GM10248 (cell line): ENCODE measurements at regions not wholly inside any gene's neighbourhood (a gene's known extent, or its start where the extent isn't known, plus 50 kb on each side); places are given as distances from the start of the nearest gene placed in this dataset.

Experiments used
- CTCF ChIA-PET: fragments of 300-600 bp; sonication (Branson Sonifier 250); formaldehyde crosslinking; extraction: SDS; loops from one replicate; lab custom pipeline; 2021; ENCODE audit warnings: antibody characterized with exemption; lab: Yijun Ruan, JAX
- POLR2A ChIA-PET: fragments of 350-650 bp; sonication (Branson Sonifier 250); formaldehyde crosslinking; extraction: SDS; loops from one replicate; lab custom pipeline; 2020; ENCODE audit warnings: antibody characterized with exemption; lab: Yijun Ruan, JAX
- DNase-seq: peaks from one replicate; pipeline ENCODE4 v3.0.0; 2012; ENCODE audit errors: extremely low spot score
- CTCF ChIP-seq: IDR thresholded peaks from 2 replicates; pipeline ENCODE4 v1.5.1; 2012; ENCODE audit warnings: mild to moderate bottlenecking, low read depth; ENCODE audit errors: extremely low read depth, missing control alignments, control extremely low read depth

GRCh38 chr9:115169003-115169402 lies 51.0 kb upstream of the TNC start:
- POLR2A ChIA-PET, result no interaction called here
- no peak for DNase-seq
- TF ChIP-seq CTCF, result no peak
- CTCF ChIA-PET, result interaction anchor here (1.1 to 1.7 kb wide), 2 partner anchors 13 to 19 kb away, joined by 3 to 4 read pairs; no protein-coding TSS in a partner anchor

- DNase-seq, result no peak
- TF ChIP-seq CTCF, result no peak
- CTCF ChIA-PET, result interaction anchor here (1.7 kb wide), 1 partner anchor 21 kb away, joined by 4 read pairs; no protein-coding TSS in a partner anchor
- POLR2A ChIA-PET, result no interaction called here
These were observed 52.6 kb upstream of the TNC start for GRCh38 chr9:115170358-115171073.

- no peak for DNase-seq
- TF ChIP-seq CTCF, result no peak
- ChIA-PET CTCF (no interaction called here), POLR2A (no interaction called here)
These were observed 54.0 kb upstream of the TNC start for GRCh38 chr9:115171921-115172388.

GRCh38 chr9:115182264-115182663 lies 64.3 kb upstream of the TNC start:
- POLR2A ChIA-PET, result no interaction called here
- no peak for DNase-seq
- CTCF ChIA-PET, result interaction anchor here (1.0 kb wide), 1 partner anchor 14 kb away, joined by 3 read pairs; no protein-coding TSS in a partner anchor

GRCh38 chr9:115183436-115183835 lies 65.5 kb upstream of the TNC start:
- DNase-seq, result no peak
- ChIA-PET POLR2A (no interaction called here), CTCF (no interaction called here)
- TF ChIP-seq CTCF, result no peak

More at GRCh38 chr9:115182264-115182663, 64.3 kb upstream of the TNC start:
- no peak for TF ChIP-seq CTCF

GRCh38 chr9:115189686-115190085 lies 71.7 kb upstream of the TNC start:
- TF ChIP-seq CTCF, result no peak
- no peak for DNase-seq
- ChIA-PET POLR2A (no interaction called here), CTCF (no interaction called here)
